ENCODE measurements at regions not wholly inside any gene's neighbourhood (a gene's known extent, or its start where the extent isn't known, plus 50 kb on each side); places are given as distances from the start of the nearest gene placed in this dataset.

- ATAC-seq (no peak), DNase-seq (no peak)
- TF ChIP-seq CTCF (IDR thresholded peaks at IDR 0.05) = no peak
- intact Hi-C loops (cut with DNase I) = no loop called here
- H3K9me3 ChIP-seq = no peaks in the 10 kb centered on the region
- H3K4me1 ChIP-seq = no peaks in the 10 kb centered on the region
- 87 to 91% (median 89%) methylated on average over 4 of the region's 4 CpGs for WGBS, 3 donors
- no peaks in the 10 kb centered on the region for H3K36me3 ChIP-seq (ENCODE audit: insufficient read depth in 1 of 2, low read depth in 1 of 2)
- no peak overlapping the region for H3K27ac ChIP-seq
- peaks cover 0 to 2% (median 0%) of the 10 kb centered on the region in 3 donors for H3K27me3 ChIP-seq (ENCODE audit: insufficient read depth in 3 of 3, low read length in 2 of 3)
- H3K4me3 ChIP-seq = no peak overlapping the region
Measured at GRCh38 chr16:79998143-79998542, 397.6 kb upstream of the MAF start.

- TF ChIP-seq CTCF (IDR thresholded peaks at IDR 0.05) = peak; percentile 21
- intact Hi-C loops (cut with DNase I) = no loop called here
- Histone ChIP-seq H3K27me3 (ENCODE audit: insufficient read depth in 3 of 3, low read length in 2 of 3) (no peaks in the 10 kb centered on the region), H3K4me3 (no peak overlapping the region), H3K27ac (no peak overlapping the region), H3K9me3 (no peaks in the 10 kb centered on the region), H3K36me3 (ENCODE audit: insufficient read depth in 1 of 2, low read depth in 1 of 2) (no peaks in the 10 kb centered on the region), H3K4me1 (no peaks in the 10 kb centered on the region)
- ATAC-seq (no peak), DNase-seq (no peak)
- WGBS, 3 donors = 78 to 80% (median 80%) methylated on average over 6 of the region's 6 CpGs
Measured at GRCh38 chr16:79997257-79997656, 396.7 kb upstream of the MAF start.

- Histone ChIP-seq H3K36me3 (ENCODE audit: insufficient read depth in 1 of 2, low read depth in 1 of 2) (no peaks in the 10 kb centered on the region), H3K27ac (no peak overlapping the region), H3K4me1 (no peaks in the 10 kb centered on the region), H3K9me3 (no peaks in the 10 kb centered on the region), H3K27me3 (ENCODE audit: insufficient read depth in 3 of 3, low read length in 2 of 3) (no peaks in the 10 kb centered on the region), H3K4me3 (no peak overlapping the region)
- 84 to 93% (median 85%) methylated on average over 3 of the region's 3 CpGs for WGBS, 3 donors
- intact Hi-C loops (cut with DNase I) = no loop called here
- no peak for DNase-seq
- ATAC-seq = no peak
- no peak for TF ChIP-seq CTCF (IDR thresholded peaks at IDR 0.05)
Measured at GRCh38 chr16:79996321-79996720, 395.8 kb upstream of the MAF start.

GRCh38 chr16:79995315-79995714, 394.8 kb upstream of the MAF start:
- H3K4me1 ChIP-seq = no peaks in the 10 kb centered on the region
- no peak overlapping the region for H3K27ac ChIP-seq
- ATAC-seq (no peak), DNase-seq (no peak)
- H3K27me3 ChIP-seq (ENCODE audit: insufficient read depth in 3 of 3, low read length in 2 of 3) = no peaks in the 10 kb centered on the region
- intact Hi-C loops (cut with DNase I) = no loop called here
- no peak for TF ChIP-seq CTCF (IDR thresholded peaks at IDR 0.05)
- WGBS, 3 donors = 87 to 92% (median 90%) methylated on average over 7 of the region's 7 CpGs
- H3K9me3 ChIP-seq = no peaks in the 10 kb centered on the region
- H3K36me3 ChIP-seq (ENCODE audit: insufficient read depth in 1 of 2, low read depth in 1 of 2) = no peaks in the 10 kb centered on the region
- H3K4me3 ChIP-seq = no peak overlapping the region

- no peaks in the 10 kb centered on the region for H3K4me1 ChIP-seq
- DNase-seq (no peak), ATAC-seq (no peak)
- H3K36me3 ChIP-seq (ENCODE audit: insufficient read depth in 1 of 2, low read depth in 1 of 2) = no peaks in the 10 kb centered on the region
- WGBS, 3 donors = 30 to 55% (median 38%) methylated on average over 5 of the region's 5 CpGs
- H3K27me3 ChIP-seq (ENCODE audit: insufficient read depth in 3 of 3, low read length in 2 of 3) = no peaks in the 10 kb centered on the region
- intact Hi-C loops (cut with DNase I) = no loop called here
- H3K27ac ChIP-seq = no peak overlapping the region
- TF ChIP-seq CTCF (IDR thresholded peaks at IDR 0.05) = no peak
- H3K9me3 ChIP-seq = no peaks in the 10 kb centered on the region
- no peak overlapping the region for H3K4me3 ChIP-seq
Measured at GRCh38 chr16:79994418-79994817, 393.9 kb upstream of the MAF start.
